NCI-H1417 (cell line): ENCODE measurements at regions not wholly inside any gene's neighbourhood (a gene's known extent, or its start where the extent isn't known, plus 50 kb on each side); places are given as distances from the start of the nearest gene placed in this dataset.
"Not testable (repeated sequence)": the region's sequence is repeated elsewhere in the genome, so short reads cannot be mapped to it uniquely, and the experiment has no call there.

Experiments
- DNase-seq, 3 experiments: peaks; one replicate each; lab custom pipeline; 2025; lab: John Stamatoyannopoulos, UW

DNA sequence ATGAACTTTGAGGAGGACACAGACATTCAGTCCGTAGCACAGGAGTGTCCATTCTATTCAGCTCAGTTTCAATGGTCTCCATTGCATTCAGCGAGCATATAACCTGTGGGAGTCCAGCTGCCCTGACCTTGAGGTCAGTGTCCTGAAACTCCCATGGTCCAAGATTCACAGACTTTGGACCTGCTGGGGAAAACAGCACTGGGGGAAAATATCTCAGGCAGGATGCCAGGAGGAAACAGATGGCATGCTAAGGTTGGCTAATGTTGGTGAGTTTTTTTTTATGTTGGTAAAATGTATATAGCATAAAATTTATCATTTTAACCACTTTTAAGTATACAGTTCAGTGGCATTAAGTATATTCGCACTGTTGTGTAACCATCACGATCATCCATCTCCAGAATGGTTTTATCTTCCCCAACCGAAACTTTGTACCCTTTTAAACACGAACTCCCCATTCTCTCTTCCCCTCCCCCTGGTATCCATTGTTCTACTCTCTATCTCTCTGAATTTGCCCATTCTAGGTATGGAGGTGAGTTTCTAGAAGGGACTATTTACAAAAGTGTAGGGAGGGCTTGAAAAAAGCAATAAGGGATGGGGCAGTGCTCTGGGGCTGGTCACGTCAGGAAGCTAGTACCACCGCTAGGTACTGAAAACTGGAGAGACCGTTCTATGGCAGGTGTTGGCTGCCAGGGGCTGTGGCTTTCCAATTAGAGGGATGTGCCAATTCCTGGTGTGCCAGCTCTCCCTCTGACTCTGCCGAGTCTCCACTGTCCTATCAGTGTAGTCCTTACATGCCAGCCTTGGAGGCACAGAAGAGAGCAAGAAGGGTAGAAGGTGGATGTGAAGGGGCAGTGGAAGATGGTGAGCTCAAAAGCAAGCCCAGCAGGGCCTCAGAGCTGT, 85.3 kb downstream of the FOXD2 start:
- peak in 2 of 3 experiments; percentile 82 to 89 for DNase-seq

DNA sequence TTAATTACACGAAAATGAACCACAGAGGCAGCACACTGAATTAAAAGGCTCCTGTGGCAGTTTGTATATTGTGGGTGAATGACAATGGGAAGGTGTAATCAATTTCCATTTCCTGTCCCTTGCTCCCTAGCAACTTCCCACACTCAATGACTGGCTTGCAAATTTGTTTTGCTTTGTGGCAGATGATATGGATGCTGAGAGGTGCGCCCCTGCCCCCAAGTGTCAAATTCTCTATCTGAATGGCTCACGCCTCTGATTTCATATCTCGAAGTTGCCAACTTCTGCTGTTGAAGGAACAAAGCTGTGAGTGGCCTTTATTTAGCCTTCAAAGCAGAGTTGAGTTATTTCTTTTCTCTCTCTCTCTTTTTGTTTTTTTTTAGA, 86.0 kb downstream of the FOXD2 start:
- DNase-seq = peak in 2 of 3 experiments; percentile 82 to 89

DNA sequence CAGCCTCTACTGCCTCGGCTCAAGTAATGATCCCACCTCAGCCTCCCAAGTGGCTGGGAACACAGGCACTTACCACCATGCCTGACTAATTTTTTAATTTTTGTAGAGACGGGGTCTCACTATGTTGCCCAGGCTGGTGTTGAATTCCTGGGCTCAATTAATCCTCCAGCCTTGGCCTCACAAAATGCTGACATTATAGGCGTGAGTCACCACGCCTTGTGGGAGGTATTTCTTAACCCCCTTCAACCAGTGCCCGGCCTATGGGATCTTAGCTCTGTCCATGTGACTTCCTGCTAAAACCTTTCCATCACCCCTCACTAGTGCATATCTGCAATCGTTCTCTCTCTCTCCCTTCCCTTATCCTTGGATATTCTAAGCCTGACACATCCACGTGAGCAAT, 86.4 kb downstream of the FOXD2 start:
- DNase-seq = no peak

DNA sequence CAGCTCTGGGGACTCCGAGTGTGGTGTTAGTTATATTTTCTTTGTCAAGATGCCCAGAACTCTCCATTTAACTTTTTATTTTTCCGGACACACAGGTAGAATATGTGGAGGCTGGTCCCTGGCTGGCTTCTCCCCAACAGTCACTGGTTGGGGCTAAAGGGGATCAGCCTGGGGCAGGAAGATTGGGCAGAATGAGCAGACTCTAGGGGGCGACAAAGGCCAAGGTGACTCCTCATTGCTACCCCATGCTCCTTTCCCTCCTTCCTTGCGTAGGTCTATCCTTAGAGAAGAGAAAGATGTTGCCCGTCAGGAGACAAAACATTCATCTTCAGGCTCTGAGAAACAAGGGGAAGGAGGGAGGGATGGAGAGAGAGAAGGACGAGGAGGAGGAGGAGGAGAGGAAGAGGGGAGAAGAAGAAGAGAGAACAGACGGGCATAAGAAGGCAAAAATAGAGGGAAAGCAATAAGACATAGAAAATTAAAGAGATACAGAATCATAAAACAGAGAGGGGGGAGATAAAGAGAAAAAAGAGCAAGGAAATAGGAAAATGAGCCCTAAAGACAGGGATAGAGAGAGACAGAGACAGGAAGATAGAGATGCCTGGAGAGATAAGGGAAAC, 89.9 kb downstream of the FOXD2 start:
- peak in 1 of 3 experiments; percentile 37 for DNase-seq

DNA sequence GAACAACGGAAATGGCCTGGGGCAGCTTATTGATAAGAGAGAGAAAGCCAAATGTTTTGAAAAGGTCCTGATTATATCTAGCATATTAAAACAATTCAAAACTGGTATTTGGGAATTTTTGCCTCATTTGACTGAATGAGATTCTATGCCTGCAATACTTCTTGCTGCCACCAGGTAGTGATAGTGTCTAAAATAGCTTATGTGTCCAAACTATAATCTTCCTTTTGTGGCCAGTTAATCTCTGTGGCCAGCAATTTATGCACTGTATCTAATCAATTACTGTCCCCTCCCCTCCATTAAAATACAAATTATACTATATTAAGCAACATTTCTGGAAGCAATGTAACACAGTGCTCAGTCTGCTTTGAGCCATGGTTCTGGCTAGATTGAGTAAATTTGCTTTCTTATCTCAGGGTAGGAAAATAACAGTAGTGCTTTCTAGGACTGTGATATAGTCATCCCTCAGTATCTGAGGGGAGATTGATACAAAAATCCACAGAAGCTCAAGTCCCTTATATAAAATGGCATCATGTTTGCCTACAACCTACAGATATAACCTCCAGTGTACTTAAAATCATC, 91.8 kb downstream of the FOXD2 start:
- DNase-seq = no peak

DNA sequence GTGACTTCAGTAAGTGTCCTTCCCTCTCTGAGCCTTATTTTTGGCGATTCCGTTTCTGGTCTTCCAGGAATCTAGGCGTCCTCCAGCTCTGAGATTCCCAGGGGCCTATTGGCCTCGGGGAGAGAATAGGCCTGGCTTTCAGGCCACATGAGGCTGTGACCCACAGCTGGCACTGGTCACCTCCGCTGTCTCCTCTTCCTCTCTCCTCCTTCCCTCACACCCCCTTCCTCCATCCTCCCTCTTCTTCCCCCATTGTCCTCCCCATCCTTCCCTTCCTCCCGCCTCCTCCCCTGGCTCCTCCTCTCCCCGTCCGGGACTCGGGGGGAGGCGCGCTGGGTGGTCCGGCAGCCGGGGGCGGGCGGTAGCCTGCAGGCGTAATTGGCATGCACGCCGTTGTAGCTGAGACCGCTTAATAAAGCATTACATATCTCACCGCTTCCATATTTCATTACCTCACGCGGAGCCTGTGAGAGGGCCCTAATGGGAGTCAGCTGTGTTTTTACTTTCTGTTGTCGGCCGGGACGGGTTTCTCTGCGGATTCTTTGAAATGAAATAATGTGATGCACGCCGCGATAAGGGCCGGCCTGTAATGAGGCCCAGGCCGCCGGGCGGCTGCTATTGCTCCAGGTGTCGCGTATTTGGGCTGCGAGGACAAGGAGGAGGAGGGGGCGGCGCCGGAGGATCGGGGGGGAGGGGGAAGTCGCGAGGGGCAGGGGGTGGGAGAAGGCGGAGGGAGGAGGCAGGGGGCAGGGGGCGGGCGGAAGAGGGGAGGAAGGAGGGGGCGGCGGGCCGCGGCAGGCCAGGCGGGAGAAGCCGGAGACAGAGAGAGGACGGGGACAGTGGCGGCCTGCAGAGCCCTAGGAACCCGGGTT, 95.3 kb downstream of the FOXD2 start:
- DNase-seq = peak in 2 of 3 experiments; percentile 85 to 94

DNA sequence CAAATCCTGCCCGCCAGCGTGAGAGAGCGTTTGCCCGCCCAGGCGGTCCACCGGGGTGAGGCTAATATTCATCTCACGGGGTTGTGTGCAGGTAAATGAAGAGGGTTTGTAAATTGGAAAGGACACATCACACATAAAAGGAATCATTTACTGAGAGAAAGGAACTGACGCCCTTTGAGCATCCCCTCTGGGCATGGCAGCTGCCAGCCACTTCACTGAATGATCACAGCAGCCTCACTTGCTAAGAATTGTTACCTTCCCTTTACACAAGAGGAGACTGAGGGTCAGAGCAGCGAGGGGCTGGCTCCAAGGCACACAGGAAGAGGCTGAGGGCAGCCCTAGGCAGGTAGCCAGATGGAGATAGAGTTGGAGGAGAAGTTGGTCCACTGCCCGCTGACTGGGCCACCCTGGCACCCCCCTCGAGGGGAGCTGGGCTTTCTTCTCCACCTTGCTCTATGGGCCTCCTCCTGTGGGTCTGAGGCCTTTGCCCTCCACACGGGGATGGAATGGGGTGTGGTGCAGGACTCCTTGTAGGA, 96.0 kb downstream of the FOXD2 start:
- DNase-seq = peak in 2 of 3 experiments; percentile 75 to 91

DNA sequence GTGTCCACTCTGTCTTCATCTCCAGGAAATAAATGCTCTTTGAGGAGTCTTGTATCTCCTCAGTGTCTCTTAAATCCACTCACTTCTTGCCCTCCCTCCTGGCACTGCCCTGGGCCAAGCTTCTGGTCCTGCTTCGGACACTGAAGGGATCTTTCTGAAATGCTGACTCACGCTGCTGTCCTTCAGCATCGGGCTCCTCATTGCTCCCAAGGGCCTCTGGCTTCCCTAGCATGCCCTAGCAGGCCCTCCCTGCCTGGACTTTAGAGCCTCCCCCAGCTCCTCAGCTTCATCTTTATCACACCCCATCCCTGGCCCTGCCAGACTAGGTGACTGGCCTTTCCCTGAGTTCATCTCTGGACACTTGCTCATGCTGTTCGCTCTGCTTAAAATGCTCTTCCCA, 96.6 kb downstream of the FOXD2 start:
- peak in 1 of 3 experiments; percentile 43 for DNase-seq

DNA sequence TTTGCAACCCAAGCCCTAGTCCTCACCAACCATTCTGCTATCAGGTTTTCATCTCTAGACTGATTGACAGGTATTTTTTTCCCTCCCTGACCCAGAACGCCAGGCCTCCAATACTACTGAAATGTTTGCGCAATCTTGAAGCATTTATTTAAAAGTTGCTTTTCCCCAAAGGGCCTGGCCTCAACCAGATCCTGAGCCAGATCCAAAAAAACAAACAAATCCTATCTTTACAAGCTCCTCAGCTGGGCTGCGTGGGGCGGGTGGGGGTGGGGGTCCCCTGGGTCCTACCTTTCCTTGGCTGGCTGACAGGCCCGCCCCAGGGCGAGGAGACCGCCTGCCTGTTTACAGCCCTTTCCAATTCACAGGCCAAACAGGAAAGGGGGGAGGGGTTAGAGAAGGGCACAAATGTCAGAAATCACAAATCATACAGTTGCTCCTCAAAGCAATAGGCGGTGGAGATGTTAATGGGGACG, 98.8 kb downstream of the FOXD2 start:
- DNase-seq = peak in 2 of 3 experiments; percentile 28 to 45

DNA sequence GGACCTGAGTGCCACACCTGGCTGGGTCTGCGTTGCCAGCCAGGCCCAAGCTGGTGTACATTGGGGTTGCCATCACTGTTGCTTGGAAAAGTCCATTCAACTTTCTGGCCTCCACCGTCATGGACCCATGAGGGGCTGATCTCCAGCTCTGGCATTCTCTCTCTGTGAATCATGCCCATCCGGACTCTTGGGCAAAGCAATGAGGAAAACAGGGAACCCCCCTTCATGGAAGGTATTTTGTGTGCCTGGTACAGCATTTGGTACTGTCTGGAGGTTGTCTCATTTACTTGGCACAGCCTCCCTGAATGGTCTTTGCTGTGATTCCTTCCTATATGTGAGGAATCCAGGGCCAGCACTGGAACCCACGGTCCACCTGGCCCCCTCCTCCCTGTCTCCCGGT, 99.4 kb downstream of the FOXD2 start:
- no peak for DNase-seq

DNA sequence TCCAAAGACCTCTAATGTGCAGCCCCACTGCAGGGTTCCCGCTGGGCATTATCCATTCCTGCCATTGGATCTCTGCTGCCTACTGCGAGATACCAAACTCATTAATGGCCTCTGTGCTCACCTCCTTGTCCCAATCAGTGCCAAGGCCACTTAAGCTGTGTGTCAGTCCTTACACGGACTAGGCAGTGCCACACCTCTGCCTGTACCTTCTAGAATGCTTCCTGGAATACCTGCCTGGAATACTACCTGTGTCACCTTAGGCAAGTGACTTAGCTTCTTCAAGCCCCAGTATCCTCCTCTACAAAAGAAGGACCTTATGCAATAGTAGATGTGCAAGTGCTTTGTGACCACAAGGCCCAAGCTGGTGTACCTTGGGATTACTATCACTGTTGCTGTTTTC, 100.1 kb downstream of the FOXD2 start:
- no peak for DNase-seq

DNA sequence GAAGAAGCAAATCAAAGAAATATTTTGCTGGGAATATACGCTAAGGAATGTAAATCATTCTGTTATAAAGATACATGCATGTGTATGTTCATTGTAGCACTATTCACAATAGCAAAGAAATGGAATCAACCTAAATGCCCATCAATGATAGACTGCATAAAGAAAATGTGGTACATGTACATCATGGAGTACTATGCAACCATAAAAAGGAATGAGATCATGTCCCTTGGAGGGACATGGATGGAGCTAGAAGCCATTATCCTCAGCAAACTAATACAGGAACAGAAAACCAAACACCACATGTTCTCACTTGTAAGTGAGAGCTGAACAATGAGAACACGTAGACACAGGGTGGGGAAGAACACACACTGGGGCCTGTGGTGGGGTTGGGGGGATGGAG, 100.7 kb downstream of the FOXD2 start:
- DNase-seq = not testable (repeated sequence)

DNA sequence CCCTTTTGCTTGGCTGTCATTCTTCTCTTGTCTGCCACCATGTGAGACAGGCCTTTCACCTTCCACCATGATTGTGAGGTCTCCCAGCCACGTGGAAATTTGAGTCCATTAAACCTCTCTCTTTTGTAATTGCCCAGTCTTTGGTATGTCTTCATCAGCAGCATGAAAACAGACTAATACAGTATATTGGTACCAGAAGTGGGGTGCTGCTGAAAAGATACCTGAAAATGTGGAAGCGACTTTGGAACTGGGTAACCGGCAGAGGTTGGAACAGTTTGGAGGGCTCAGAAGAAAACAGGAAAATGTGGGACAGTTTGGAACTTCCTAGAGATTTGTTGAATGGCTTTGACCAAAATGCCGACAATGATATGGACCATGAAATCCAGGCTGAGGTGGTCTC, 103.9 kb downstream of the FOXD2 start:
- not testable (repeated sequence) for DNase-seq

DNA sequence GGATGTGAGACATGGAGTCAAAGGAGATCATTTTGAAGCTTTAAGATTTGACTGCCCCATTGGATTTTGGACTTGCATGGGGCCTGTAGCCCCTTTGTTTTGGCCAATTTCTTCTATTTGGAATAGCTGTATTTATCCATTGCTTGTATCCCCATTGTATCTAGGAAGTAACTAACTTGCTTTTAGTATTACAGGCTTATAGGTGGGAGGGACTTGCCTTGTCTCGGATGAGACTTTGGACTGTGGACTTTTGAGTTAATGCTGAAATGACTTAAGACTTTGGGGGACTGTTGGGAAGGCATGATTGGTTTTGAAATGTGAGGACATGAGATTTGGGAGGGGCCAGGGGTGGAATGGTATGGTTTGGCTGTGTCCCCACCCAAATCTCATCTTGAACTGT, 105.2 kb downstream of the FOXD2 start:
- not testable (repeated sequence) for DNase-seq

DNA sequence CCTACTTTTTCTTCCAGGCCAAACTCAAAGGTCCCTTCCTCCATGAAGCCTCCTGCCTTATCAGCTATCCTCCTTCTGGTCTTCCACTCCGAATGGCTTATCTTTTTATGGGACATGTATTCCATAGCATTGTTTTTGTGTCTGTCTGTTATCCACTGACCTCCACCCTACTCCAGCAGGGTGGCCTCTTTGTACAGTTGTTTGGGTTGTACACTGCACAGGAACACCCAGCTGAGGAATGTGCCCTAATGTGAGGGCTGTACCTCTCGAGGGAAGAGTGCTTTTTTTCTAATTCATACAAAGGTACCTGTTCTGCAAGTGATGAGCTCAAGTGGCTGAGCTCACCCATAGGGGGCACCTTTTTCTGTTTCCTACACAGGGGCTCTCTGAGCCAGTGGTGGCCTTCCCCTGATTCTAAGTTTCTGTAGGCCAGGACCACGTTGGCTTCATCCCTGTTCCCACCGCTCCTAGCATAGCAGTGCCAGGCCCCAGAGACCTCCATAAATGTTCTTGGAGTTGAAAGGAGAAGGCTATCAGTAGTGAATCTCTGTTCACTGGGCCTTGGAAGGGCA, 108.2 kb downstream of the FOXD2 start:
- DNase-seq = no peak

DNA sequence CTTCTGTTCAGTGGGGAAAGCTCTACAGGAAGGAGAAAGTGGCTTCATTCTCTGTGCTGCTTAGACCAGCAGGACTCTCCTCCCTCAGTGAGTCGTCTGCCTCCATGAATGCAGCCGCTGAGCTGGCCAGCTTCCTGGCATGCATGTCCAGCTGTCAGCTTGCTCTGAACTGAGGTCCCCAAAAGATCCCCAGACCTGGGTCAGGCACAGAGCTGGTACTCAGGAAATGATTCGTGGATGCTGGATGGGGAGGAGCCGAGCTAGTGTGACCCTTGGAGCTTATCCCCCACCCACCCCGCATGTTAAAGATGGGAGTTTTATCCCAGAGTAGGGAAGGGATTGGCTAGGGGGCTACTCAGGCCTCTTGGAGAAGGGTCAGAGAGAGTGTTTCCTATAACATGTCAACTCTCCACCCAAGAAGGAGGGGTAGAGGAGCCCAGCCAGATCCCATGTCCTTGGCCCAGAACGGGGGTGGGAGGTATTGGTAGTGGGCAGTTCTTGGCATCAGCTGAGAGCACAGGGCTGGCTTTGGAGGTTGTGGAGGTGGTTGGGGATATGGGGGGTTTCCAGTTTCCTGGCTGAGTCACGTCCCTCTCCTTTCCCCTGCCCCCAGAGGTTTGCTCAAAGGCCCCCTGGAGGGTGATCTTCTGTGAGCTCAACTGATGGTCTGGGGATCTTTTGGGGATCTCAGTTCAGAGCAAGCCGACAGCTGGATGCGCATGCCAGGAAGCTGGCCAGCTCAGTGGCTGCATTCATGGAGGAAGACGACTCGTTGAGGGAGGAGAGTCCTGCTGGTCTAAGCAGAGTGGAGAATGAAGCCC, 110.1 kb downstream of the FOXD2 start:
- DNase-seq = peak in 1 of 3 experiments; percentile 5

DNA sequence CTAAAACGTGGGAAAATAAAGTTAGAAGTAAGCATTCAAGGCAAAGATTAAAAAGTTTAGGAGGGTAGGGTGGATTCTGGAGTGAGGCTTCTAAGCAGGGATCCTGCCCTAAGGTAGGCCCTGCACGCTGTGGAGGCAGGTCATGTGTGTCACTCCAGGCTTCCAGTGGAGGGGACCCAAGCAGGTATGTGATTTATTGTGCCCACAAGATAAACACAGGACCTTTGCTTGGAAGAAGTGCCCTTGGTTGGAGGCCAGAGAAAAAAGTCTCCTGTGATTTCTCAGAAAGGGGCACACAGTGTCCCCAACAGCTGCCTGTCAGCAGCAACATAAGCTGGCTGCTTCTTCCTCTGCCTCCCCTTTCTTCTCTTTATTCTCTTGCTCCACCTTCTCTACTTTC, 110.8 kb downstream of the FOXD2 start:
- no peak for DNase-seq

DNA sequence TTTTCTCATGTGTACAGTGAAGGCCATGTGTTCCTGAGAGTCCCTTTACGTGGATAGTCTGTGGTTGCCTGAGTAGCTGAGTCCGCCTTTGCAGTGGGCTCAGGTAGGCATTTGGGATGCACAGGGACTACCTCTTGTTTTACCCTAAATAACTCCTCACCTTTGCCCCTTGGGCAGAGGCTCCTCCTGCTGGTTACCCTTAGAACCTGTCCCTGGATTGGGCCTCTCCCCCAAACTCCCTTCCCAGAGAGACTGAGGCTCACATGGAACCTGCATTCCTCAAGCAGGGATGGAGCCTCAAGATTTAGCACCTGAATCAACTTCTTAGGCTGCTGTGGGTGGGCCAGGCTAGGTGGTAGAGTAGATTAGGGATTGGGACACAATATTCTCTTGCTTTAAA, 111.7 kb downstream of the FOXD2 start:
- DNase-seq = no peak

DNA sequence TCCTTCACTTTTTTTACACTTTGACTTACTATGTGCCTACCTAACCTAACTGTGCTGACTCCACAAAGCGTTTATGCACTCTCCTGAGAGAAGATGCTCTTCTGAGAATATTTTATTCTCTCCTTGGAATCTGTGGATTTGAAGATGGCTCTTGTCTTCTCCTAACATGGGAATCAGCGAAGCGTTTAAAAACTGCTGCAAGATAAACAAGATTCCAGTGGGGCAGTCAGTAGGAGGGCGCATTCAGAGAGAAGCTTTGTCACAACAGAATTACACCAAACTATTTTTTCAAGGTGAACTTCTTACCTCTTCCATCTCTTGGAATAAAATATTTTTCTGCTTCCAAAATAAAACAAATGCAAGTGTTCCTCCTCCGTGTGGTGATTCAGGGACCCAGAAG, 113.1 kb downstream of the FOXD2 start:
- peak in 1 of 3 experiments; percentile 6 for DNase-seq

DNA sequence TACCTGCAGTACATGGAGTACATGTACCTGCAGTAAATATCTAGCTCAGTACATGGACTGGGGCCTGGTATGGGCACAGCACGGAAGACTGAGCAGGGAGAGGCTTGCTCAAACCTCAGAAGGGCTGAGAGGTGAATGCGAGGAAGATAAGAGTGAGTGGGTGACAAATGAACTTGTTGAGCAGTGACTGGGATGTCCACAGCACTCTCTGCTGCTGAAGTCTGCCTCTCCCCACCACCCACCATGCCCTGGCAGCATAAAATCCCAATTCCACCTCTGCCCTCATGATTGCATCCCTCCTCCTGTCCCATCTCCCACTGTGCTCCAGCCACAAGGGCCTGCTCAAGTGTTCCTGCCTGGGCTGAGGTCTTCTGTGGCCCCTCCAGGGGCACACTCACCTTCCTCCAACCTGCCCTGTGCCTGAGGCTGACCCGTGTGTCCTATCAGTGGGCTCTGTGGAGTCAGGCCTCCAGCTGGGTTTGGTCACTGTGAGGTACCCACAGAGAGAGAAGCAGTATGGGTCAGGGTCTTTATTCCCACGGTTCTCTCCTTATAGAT, 114.2 kb downstream of the FOXD2 start:
- DNase-seq = no peak
